ENCODE measurements at regions not wholly inside any gene's neighbourhood (a gene's known extent, or its start where the extent isn't known, plus 50 kb on each side); places are given as distances from the start of the nearest gene placed in this dataset.

- TF ChIP-seq FOSL1 (IDR thresholded peaks at IDR 0.05; ENCODE audit: low read depth), result no peak
- no peak for TF ChIP-seq EZH2phosphoT487 (IDR thresholded peaks at IDR 0.05; ENCODE audit: borderline replicate concordance)
- no peak for TF ChIP-seq RAD21 (IDR thresholded peaks at IDR 0.05; ENCODE audit: low read depth)
- no peak for TF ChIP-seq EZH2 (IDR thresholded peaks at IDR 0.05)
- no peak for TF ChIP-seq SP1 (IDR thresholded peaks at IDR 0.05; ENCODE audit: low read depth)
- TF ChIP-seq CBX3 (IDR thresholded peaks at IDR 0.05; ENCODE audit: low read depth), result no peak
Measured at GRCh38 chr12:46452776-46453175, 80.2 kb upstream of the SLC38A2 start (continued).

- TF ChIP-seq EZH2 (IDR thresholded peaks at IDR 0.05) (no peak), EZH2phosphoT487 (IDR thresholded peaks at IDR 0.05; ENCODE audit: borderline replicate concordance) (no peak), JUND (IDR thresholded peaks at IDR 0.05) (peak; percentile 77), MAX (IDR thresholded peaks at IDR 0.05) (no peak), POLR2AphosphoS5 (IDR thresholded peaks at IDR 0.05; ENCODE audit: low read depth, low read length) (peak; percentile 24), ELF1 (IDR thresholded peaks at IDR 0.05; ENCODE audit: borderline replicate concordance, low read depth) (no peak), EGR1 (IDR thresholded peaks at IDR 0.05; ENCODE audit: low read depth) (no peak), ZBTB33 (IDR thresholded peaks at IDR 0.05; ENCODE audit: extremely low read depth, insufficient replicate concordance, low read length) (no peak), CEBPB (IDR thresholded peaks at IDR 0.05; ENCODE audit: low read depth) (0 out of 2 replicates have a peak, but pooled peaks have one; percentile 42), CBX3 (IDR thresholded peaks at IDR 0.05; ENCODE audit: low read depth) (peak; percentile 68; the same call in 1 of the 2 replicates), REST (IDR thresholded peaks at IDR 0.05; ENCODE audit: low read depth) (no peak), SIN3A (IDR thresholded peaks at IDR 0.05; ENCODE audit: low read depth) (no peak), RAD21 (IDR thresholded peaks at IDR 0.05; ENCODE audit: low read depth) (no peak), TCF7L2 (IDR thresholded peaks at IDR 0.05; ENCODE audit: borderline replicate concordance, extremely low read depth, insufficient read depth, insufficient read length) (peak; percentile 75), ATF3 (IDR thresholded peaks at IDR 0.05) (no peak), ZFX (IDR thresholded peaks at IDR 0.05) (no peak), FOSL1 (IDR thresholded peaks at IDR 0.05; ENCODE audit: low read depth) (peak; percentile 77), SRF (IDR thresholded peaks at IDR 0.05; ENCODE audit: low read depth) (no peak), SP1 (IDR thresholded peaks at IDR 0.05; ENCODE audit: low read depth) (peak; percentile 71)
- DNase-seq (ENCODE audit: low read depth, low spot score), result peak; percentile 73
- peak overlapping the region in 1 of 2 experiments; percentile 19; a peak in 2 of 4 replicates for H3K4me3 ChIP-seq (replicated peaks in 1 of 2; ENCODE audit: low read depth in 1 of 2, low read length in 2 of 2)
- ChIA-PET RAD21 (ENCODE audit: low non-redundant PET in 1 of 2, low total read pairs in 2 of 2, uncharacterized antibody in 2 of 2, unreplicated experiment in 2 of 2) (no interaction called here), CTCF (interaction anchor here (1.4 kb wide), 1 partner anchor 11 kb away, joined by 3 read pairs; no protein-coding TSS in a partner anchor), POLR2A (interaction anchor here (0.9 to 3.3 kb wide), 5 partner anchors 10 to 618 kb away, joined by 3 to 18 read pairs (median 6); no protein-coding TSS in a partner anchor)
- peaks cover 7% of the 10 kb centered on the region; the same call in 1 of the 2 replicates for H3K79me2 ChIP-seq (ENCODE audit: insufficient read depth, low read length)
- H3K27ac ChIP-seq (ENCODE audit: low read depth, low read length), result peak overlapping the region; percentile 96
- H3K9me2 ChIP-seq (ENCODE audit: insufficient read depth), result no peaks in the 10 kb centered on the region
- no TSS peak for BruUV-seq (replicated peaks)
- no peak overlapping the region for H2AFZ ChIP-seq (ENCODE audit: low read depth, low read length, poor library complexity, severe bottlenecking)
- ATAC-seq, result peak; percentile 57
- H3K4me1 ChIP-seq (ENCODE audit: control insufficient read depth in 1 of 2, insufficient read depth in 2 of 2, low read length in 2 of 2), result peaks cover 88 to 94% of the 10 kb centered on the region in 2 experiments
- intact Hi-C loops (cut with micrococcal nuclease), result loop anchor here (5.0 kb wide), 1 partner anchor 85 kb away; no protein-coding TSS in a partner anchor
- H3K36me3 ChIP-seq (ENCODE audit: control insufficient read depth in 1 of 2, insufficient read depth in 2 of 2, low read length in 2 of 2), result no peaks in the 10 kb centered on the region
- H3K4me2 ChIP-seq (ENCODE audit: low read length), result peak overlapping the region; percentile 68
- H4K20me1 ChIP-seq (ENCODE audit: insufficient read depth), result no peaks in the 10 kb centered on the region
- peak overlapping the region; percentile 58 for H3K9ac ChIP-seq (ENCODE audit: low read length)
- H3K9me3 ChIP-seq (ENCODE audit: control insufficient read depth in 1 of 2, insufficient read depth in 1 of 2, low read depth in 1 of 2, low read length in 2 of 2), result no peaks in the 10 kb centered on the region
- H3K27me3 ChIP-seq (ENCODE audit: insufficient read depth, low read length), result no peaks in the 10 kb centered on the region
Measured at GRCh38 chr12:46452061-46452615, 79.6 kb upstream of the SLC38A2 start.

Data from HCT116 (cell line).